GM21423 (cell line): ENCODE measurements at regions not wholly inside any gene's neighbourhood (a gene's known extent, or its start where the extent isn't known, plus 50 kb on each side); places are given as distances from the start of the nearest gene placed in this dataset.

Experiments
- ATAC-seq: cut with Tn5 transposase; IDR thresholded peaks from one replicate; pipeline ENCODE4 v1.9.1; 2021; ENCODE audit warnings: mild to moderate bottlenecking, moderate library complexity; ENCODE audit not compliant: unreplicated experiment

DNA sequence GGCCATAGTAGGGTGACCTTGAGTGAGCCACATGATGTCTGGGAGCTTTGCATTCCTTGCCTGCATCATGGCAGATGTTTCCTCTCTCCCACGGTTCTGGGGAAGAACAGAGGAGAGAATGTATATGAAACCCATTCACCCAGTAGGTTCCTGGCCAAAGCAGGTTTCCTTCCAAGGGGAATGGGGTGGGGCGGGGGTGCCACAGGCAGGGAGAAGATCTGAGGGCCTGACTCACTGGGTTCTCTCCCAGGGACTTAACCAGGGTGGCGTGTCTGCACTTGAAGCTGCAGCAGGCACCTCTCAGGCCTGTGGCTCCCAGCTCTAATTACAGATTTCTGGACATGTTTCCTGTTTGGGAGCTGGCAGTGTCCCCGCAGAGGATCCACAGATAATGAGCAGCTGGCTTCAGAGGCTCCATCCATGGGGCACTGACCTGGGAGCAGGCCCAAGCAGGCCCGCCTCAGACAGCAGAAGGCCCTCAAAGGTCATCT, 50.2 kb upstream of the ZMIZ1 start:
- no peak for ATAC-seq
